Mesodermal cell (in vitro differentiated cells): ENCODE measurements at regions not wholly inside any gene's neighbourhood (a gene's known extent, or its start where the extent isn't known, plus 50 kb on each side); places are given as distances from the start of the nearest gene placed in this dataset.
"Not testable (repeated sequence)": the region's sequence is repeated elsewhere in the genome, so short reads cannot be mapped to it uniquely, and the experiment has no call there.

Experiments used
- H3K27ac ChIP-seq: 2 replicates; pipeline ENCODE4 v1.7.0; 2013; ENCODE audit warnings: mild to moderate bottlenecking, low read depth, low read length, moderate library complexity; ENCODE audit not compliant: severe bottlenecking
- H3K36me3 ChIP-seq: 2 replicates; pipeline ENCODE4 v1.7.1; 2013; ENCODE audit warnings: mild to moderate bottlenecking, low read length, moderate library complexity; ENCODE audit not compliant: control insufficient read depth, insufficient read depth
- H3K4me1 ChIP-seq: one replicate; pipeline ENCODE4 v1.7.1; 2013; ENCODE audit warnings: mild to moderate bottlenecking, low read length; ENCODE audit not compliant: insufficient read depth, control insufficient read depth, poor library complexity, severe bottlenecking
- H3K4me3 ChIP-seq: 2 replicates; pipeline ENCODE4 v1.7.0; 2013; ENCODE audit warnings: low read length, control low read depth, mild to moderate bottlenecking; ENCODE audit not compliant: insufficient read depth, poor library complexity, severe bottlenecking; ENCODE audit errors: extremely low read depth
- H3K9me3 ChIP-seq: 2 replicates; pipeline ENCODE4 v1.7.1; 2013; ENCODE audit warnings: mild to moderate bottlenecking, low read length, moderate library complexity; ENCODE audit not compliant: control insufficient read depth
- WGBS, 2 experiments: methylation state at CpG; one replicate each; pipeline ENCODE4 v1.1.5; 2013; ENCODE audit warnings: missing lambda C conversion rate in 2 of 2; ENCODE audit not compliant: insufficient coverage in 2 of 2; 5-methylcytosine and 5-hydroxymethylcytosine counted together

DNA sequence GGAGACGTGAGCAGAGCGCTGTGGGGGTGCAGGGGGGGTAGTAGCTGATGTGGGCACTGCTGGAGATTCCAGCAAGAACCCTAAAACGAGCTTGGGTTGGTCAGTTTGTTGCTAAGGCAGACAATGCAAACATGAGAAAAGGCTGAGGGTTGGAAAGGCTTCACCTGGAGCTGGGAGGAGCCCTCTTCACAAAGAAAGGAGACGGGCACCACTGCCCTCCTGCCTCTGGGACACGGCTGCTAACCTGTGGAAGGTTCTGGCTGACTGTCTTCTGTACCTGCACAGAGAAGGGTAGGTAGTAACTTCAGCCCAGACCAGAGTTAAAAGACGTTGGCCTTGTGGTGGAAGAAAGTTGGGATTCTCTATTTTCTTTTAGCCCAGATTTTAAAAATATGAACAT, 108.7 kb downstream of the SUCLA2 start:
- no peaks in the 10 kb centered on the region for H3K36me3 ChIP-seq
- H3K4me3 ChIP-seq, result no peak overlapping the region
- 85 to 91% methylated on average over 3 of the region's 6 CpGs for WGBS, 2 experiments
- no peak overlapping the region for H3K27ac ChIP-seq
- peaks cover 9% of the 10 kb centered on the region for H3K4me1 ChIP-seq
- H3K9me3 ChIP-seq, result no peaks in the 10 kb centered on the region

DNA sequence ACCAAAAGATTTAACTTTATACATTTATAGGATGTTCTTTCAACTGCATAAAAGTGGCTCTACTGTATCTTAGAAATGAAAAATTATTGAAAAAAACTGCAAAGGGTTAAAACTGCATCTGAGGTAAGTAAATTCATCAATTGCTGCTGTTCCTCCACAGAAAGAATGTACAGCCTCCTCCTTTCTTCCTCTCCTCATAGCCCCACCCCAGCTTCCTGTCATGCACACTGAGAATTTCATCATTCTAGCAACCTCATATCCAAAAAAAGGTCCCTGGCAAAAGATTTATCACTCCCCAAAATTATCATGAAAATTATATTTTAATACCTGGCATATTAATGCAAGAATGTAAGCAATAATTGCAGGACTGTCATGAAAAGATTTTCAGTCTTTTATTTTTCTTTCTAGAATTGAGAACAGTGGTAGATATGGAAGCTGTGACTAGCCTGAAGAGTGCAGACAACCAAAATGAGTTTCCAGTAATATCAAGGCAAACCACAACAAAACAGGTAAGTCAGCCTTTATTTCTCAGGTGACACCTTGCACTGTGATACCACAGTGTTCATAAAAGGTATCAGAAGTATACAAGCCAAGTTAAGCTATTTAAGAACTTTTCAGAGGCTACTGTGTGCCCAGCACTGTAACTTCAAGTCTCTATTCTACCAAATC, 110.8 kb downstream of the SUCLA2 start:
- no peak overlapping the region for H3K27ac ChIP-seq
- H3K36me3 ChIP-seq, result no peaks in the 10 kb centered on the region
- no peaks in the 10 kb centered on the region for H3K9me3 ChIP-seq
- H3K4me1 ChIP-seq, result peaks cover 5% of the 10 kb centered on the region
- no peak overlapping the region for H3K4me3 ChIP-seq

DNA sequence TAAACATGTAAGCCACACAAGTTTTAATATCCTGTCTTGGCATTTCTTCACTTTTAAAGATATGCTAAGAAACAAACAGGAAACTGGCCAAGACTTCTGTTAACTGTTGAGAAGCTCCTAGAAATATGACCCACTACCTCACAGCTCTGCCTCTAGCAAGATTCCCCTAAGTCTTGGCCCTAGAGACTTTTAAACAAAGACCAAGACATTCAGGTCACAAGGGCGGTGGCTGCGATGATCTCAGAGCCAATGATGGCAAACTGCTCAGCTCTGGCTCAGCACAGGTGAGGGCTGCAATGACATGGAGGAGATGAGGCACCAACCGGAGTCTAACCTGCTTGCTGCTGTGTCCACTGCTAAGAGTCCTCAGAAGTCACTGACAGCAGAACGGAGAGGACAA, 114.8 kb downstream of the SUCLA2 start:
- H3K4me3 ChIP-seq, result no peak overlapping the region
- no peaks in the 10 kb centered on the region for H3K36me3 ChIP-seq
- H3K27ac ChIP-seq, result no peak overlapping the region
- peaks cover 5% of the 10 kb centered on the region for H3K4me1 ChIP-seq
- 94 to 98% methylated on average over 4 of the region's 4 CpGs for WGBS, 2 experiments
- H3K9me3 ChIP-seq, result no peaks in the 10 kb centered on the region

DNA sequence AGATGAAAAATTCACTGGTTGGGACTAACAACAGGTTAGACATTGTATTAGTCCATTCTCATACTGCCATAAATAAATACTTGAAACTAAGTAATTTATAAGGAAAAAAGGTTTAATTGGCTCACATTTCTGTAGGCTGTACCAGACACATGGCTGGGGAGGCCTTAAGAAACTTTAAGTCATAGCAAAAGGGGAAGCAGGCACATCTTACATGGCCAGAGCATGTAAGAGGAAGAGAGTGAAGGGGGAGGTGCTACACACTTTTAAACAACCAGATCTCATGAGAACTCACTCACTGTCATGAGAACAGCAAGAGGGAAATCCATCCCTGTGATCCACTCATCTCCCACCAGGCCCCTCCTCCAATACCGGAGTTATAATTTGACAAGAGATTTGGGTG, 125.9 kb downstream of the SUCLA2 start:
- Histone ChIP-seq H3K4me1 (no peaks in the 10 kb centered on the region), H3K9me3 (peaks cover 14% of the 10 kb centered on the region), H3K27ac (no peak overlapping the region), H3K36me3 (no peaks in the 10 kb centered on the region), H3K4me3 (no peak overlapping the region)
- WGBS, 2 experiments, result no CpG with 5 or more reads among the region's 1 CpG

DNA sequence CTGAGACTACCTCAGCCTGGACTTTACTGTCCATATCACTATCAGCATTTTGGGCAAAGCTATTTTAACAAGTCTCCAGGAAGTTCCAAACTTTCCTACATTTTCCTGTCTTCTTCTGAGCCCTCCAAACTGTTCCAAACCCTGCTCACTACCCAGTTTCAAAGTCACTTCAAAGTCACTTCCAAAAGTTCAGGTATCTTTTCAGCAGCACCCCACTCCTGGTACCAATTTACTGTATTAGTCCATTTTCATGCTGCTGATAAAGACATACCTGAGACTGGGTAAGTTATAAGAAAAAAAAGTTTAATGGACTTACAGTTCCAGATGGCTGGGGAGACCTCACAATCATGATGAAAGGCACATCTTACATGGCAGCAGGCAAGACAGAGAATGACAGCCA, 127.1 kb downstream of the SUCLA2 start:
- not testable (repeated sequence) for H3K4me1 ChIP-seq, H3K36me3 ChIP-seq, H3K27ac ChIP-seq, H3K4me3 ChIP-seq
- H3K9me3 ChIP-seq, result peaks cover 14% of the 10 kb centered on the region

DNA sequence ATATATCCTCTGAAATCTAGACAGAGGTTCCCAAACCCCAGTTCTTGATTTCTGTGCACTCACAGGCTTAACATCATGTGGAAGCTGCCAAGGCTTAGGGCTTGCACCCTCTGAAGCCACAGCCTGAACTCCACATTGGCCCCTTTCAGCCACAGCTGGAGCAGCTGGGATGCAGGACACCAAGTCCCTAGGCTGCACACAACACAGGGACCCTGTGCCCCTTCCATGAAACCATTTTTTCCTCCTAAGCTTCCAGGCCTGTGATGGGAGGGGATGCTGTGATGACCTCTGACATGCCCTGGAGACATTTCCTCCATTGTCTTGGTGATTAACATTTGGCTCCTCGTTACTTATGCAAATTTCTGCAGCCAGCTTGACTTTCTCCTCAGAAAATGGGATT, 127.8 kb downstream of the SUCLA2 start:
- not testable (repeated sequence) for H3K4me3 ChIP-seq, H3K4me1 ChIP-seq, H3K36me3 ChIP-seq, H3K27ac ChIP-seq
- peaks cover 14% of the 10 kb centered on the region for H3K9me3 ChIP-seq
- WGBS, 2 experiments, result 67 to 83% methylated on average over 1 of the region's 1 CpG

DNA sequence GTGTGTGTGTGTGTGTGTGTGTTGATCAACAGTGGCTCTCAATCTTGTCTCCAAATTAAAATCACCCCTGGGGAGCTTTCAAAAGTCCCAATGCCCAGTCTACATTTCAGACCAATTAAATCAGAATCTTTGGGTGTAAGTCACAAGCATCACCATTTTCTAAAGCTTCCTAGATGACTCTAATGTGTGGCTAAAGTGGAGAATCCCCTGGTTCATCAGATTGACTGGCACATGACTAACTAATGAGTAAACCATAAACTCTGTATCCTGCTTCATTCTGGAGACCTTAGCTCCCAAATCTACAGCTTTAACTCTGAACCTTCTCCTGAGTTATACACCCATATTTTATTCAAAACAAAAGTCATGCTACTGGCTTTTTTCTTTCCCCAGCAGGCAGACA, 131.3 kb downstream of the SUCLA2 start:
- Histone ChIP-seq H3K4me3 (no peak overlapping the region), H3K27ac (no peak overlapping the region), H3K36me3 (no peaks in the 10 kb centered on the region), H3K9me3 (peaks cover 14% of the 10 kb centered on the region), H3K4me1 (no peaks in the 10 kb centered on the region)

DNA sequence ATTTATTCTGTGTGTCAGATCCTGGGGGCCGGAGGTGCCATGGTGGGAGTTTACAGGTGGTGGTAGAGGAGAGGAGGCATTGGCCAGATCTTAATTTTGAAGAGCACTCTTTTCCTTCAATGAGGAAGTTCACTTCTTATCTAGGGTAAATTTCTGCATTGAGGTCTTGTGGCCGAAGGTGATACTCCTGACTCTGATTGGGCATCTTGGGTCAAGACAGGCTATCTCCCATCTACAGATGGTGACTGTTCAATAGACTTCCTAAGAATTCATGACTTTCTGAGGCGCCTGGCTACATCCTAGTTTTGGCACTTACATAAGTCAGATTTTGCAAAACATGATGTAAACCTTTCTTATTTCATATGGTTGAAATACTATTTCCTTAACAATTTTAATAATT, 135.2 kb downstream of the SUCLA2 start:
- no peaks in the 10 kb centered on the region for H3K9me3 ChIP-seq
- WGBS, 2 experiments, result 86 to 91% methylated on average over 1 of the region's 3 CpGs
- H3K4me3 ChIP-seq, result no peak overlapping the region
- no peaks in the 10 kb centered on the region for H3K4me1 ChIP-seq
- H3K36me3 ChIP-seq, result no peaks in the 10 kb centered on the region
- no peak overlapping the region for H3K27ac ChIP-seq

DNA sequence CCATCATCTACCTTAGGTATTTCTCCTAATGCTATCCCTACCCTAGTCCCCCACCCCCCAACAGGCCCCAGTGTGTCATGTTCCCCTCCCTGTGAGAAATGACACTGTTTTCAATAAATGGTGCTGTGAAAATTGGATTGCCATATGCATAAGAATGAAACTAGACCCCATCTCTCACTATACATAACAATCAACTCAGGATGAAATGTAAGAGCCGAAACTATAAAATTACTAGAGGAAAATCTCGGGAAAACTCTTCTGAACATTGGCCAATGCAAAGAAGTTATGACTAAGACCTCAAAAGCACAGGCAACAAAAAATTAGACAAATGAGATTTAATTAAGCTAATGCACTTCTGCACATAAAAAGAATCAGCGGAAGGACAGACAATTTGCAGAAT, 138.2 kb downstream of the SUCLA2 start:
- H3K27ac ChIP-seq, result no peak overlapping the region
- no peaks in the 10 kb centered on the region for H3K9me3 ChIP-seq
- WGBS, 2 experiments, result 95% methylated on average over 3 of the region's 3 CpGs; no CpG with 5 or more reads in 1 of the 2 experiments
- no peaks in the 10 kb centered on the region for H3K36me3 ChIP-seq
- no peaks in the 10 kb centered on the region for H3K4me1 ChIP-seq
- no peak overlapping the region for H3K4me3 ChIP-seq

DNA sequence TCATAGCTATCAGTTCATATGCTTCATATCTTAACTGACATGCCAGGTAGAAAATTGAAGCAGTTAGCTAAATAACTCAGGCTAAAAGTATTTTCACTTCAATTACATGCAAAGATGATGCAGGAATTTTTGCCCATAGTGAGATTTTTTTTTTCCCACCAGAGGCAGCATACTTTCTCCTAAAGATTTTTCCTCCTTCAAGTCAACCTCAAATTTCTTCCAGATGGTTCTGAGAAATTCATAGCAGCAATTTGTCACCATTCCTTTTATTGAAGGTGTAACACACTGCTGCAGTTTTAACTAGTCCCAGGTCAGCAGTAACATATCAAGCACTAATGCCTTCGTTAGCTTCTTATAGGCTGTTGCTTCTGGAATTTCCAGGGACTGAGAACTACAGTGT, 141.9 kb downstream of the SUCLA2 start:
- no peaks in the 10 kb centered on the region for H3K4me1 ChIP-seq
- 40% methylated on average over 1 of the region's 1 CpG; no CpG with 5 or more reads in 1 of the 2 experiments for WGBS, 2 experiments
- no peaks in the 10 kb centered on the region for H3K9me3 ChIP-seq
- no peaks in the 10 kb centered on the region for H3K36me3 ChIP-seq
- no peak overlapping the region for H3K4me3 ChIP-seq
- no peak overlapping the region for H3K27ac ChIP-seq

DNA sequence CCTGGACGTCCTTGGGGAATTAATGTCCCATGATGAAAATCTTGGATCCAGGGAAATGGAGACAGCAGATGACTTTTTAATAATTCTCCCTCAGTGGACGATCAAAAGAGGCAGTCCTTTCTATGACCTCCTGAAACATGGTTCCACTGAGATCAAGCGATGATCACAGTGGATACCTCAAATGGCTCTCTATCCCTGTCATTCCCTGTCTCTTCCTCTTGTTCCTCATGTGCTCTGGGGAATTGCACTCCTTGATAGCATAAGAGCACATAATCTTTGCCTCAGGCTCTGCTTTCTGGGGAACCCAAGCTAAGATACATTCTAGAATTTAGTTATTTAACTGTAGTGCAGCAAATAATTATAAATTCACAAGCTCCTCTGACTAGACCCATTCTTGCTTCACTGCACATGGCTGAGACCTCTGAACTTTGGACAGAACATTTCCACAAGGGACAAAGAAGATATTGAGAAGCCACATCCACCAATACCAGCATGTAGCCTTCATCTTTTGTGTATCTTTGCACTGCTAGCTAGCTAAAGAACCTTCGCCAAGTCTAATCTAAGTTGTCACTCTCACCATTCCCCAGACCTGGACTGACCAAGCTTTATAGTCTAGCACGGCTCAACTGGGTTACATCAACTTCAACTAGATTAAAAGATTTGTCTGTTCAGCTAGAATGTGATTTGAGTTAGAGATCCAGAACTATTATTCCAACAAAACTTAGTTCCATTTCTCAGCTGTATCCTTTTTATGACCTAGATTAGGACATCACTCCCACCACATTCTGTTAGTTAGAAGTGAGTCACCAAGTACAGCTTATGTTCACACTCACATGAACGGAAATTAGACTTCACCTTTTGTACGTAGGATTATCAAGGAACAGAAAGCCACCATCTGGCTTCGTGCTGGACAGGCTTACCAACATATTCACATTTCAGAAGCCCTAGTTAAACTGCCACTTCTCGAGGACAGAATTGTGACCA, 142.7 kb downstream of the SUCLA2 start:
- H3K9me3 ChIP-seq, result no peaks in the 10 kb centered on the region
- no peak overlapping the region for H3K27ac ChIP-seq
- 82 to 90% methylated on average over 7 to 8 of the region's 9 CpGs for WGBS, 2 experiments
- H3K4me1 ChIP-seq, result no peaks in the 10 kb centered on the region
- H3K4me3 ChIP-seq, result no peak overlapping the region
- H3K36me3 ChIP-seq, result no peaks in the 10 kb centered on the region
